Psoas muscle (tissue), 7 donors: ENCODE measurements at regions not wholly inside any gene's neighbourhood (a gene's known extent, or its start where the extent isn't known, plus 50 kb on each side); places are given as distances from the start of the nearest gene placed in this dataset.

Experiments
- ATAC-seq, 4 donors: fragments of 200-7000 bp; cut with Tn5 transposase; one replicate each; pipeline ENCODE4 v1.9.1; 2020; ENCODE audit warnings: moderate library complexity in 3 of 4, mild to moderate bottlenecking in 2 of 4
- DNase-seq, 2 donors: peaks; one replicate each; pipeline ENCODE4 v3.0.0-alpha.2; 2020
- H3K27ac ChIP-seq: fragments of 200-600 bp; one replicate; pipeline ENCODE4 v1.8.0; 2022
- H3K27me3 ChIP-seq, 3 donors: fragments of 200-600 bp in 1 of 3; one replicate each; pipeline versions ENCODE4 v1.6.1 to v1.8.0; 2013 to 2022; ENCODE audit warnings: low read length in 2 of 3, mild to moderate bottlenecking in 2 of 3, moderate library complexity in 1 of 3; ENCODE audit not compliant: insufficient read depth in 3 of 3
- H3K36me3 ChIP-seq, 2 donors: fragments of 200-600 bp in 1 of 2; one replicate each; pipeline versions ENCODE4 v1.6.1 to v1.8.0; 2013 to 2022; ENCODE audit warnings: low read depth in 1 of 2, mild to moderate bottlenecking in 1 of 2, moderate library complexity in 1 of 2; ENCODE audit not compliant: insufficient read depth in 1 of 2
- H3K4me1 ChIP-seq: fragments of 200-600 bp; one replicate; pipeline ENCODE4 v1.8.0; 2022
- H3K4me3 ChIP-seq: fragments of 200-600 bp; one replicate; pipeline ENCODE4 v1.8.0; 2022; ENCODE audit warnings: mild to moderate bottlenecking
- H3K9me3 ChIP-seq: fragments of 200-600 bp; one replicate; pipeline ENCODE4 v1.8.0; 2022
- WGBS, 3 donors: extraction: QIAGEN DNeasy Blood & Tissue Kit; methylation state at CpG; one replicate each; pipeline versions ENCODE4 v1.1.6 to v1.1.7; 2013; 5-methylcytosine and 5-hydroxymethylcytosine counted together
- intact Hi-C, 2 donors: fragments of 100-400 bp; cut with DNase I; formaldehyde crosslinking; loops; one replicate each; pipeline versions ENCODE4 v1.11.0 to v1.14.2; 2022
- TF ChIP-seq, protein P1 (sequence below): fragments of 200-600 bp; IDR thresholded peaks from one replicate; pipeline ENCODE4 v1.8.0; 2022; ENCODE audit warnings: antibody characterized with exemption
- donor health status: healthy with polysubstance abuse.
- donor health status: DM: no; HTN: no; CAD: no; lungs with moderate emphysema.
- donor health status: Bipolar disorder and iron deficiency.
- donor health status: healthy.
- donor health status: DM: yes; HTN: yes; CAD: no.
- donor health status: DM: no; HTN: no; CAD: no.
- donor health status: DM: yes; HTN: yes; CAD: no.

GRCh38 chr18:7360606-7361170 lies 129.8 kb downstream of the LRRC30 start:
- H3K27ac ChIP-seq: no peak overlapping the region
- no peaks in the 10 kb centered on the region for H3K9me3 ChIP-seq
- 94 to 95% (median 95%) methylated on average over 20 to 23 of the region's 23 CpGs for WGBS, 3 donors
- TF ChIP-seq, protein P1, sequence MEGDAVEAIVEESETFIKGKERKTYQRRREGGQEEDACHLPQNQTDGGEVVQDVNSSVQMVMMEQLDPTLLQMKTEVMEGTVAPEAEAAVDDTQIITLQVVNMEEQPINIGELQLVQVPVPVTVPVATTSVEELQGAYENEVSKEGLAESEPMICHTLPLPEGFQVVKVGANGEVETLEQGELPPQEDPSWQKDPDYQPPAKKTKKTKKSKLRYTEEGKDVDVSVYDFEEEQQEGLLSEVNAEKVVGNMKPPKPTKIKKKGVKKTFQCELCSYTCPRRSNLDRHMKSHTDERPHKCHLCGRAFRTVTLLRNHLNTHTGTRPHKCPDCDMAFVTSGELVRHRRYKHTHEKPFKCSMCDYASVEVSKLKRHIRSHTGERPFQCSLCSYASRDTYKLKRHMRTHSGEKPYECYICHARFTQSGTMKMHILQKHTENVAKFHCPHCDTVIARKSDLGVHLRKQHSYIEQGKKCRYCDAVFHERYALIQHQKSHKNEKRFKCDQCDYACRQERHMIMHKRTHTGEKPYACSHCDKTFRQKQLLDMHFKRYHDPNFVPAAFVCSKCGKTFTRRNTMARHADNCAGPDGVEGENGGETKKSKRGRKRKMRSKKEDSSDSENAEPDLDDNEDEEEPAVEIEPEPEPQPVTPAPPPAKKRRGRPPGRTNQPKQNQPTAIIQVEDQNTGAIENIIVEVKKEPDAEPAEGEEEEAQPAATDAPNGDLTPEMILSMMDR: no peak
- no peaks in the 10 kb centered on the region for H3K36me3 ChIP-seq
- intact Hi-C loops: no loop called here
- ATAC-seq (no peak), DNase-seq (no peak)
- H3K27me3 ChIP-seq: no peaks in the 10 kb centered on the region
- no peaks in the 10 kb centered on the region for H3K4me1 ChIP-seq
- no peak overlapping the region for H3K4me3 ChIP-seq

GRCh38 chr18:7363338-7363737 lies 132.4 kb downstream of the LRRC30 start:
- Histone ChIP-seq H3K27ac (no peak overlapping the region), H3K9me3 (no peaks in the 10 kb centered on the region), H3K4me3 (no peak overlapping the region), H3K4me1 (no peaks in the 10 kb centered on the region), H3K36me3 (no peaks in the 10 kb centered on the region), H3K27me3 (no peaks in the 10 kb centered on the region)
- no peak for DNase-seq
- TF ChIP-seq, protein P1: no peak
- intact Hi-C loops: no loop called here
- 69 to 83% (median 78%) methylated on average over 5 of the region's 5 CpGs for WGBS, 3 donors
- no peak for ATAC-seq

- H3K4me1 ChIP-seq: no peaks in the 10 kb centered on the region
- no peak for DNase-seq
- H3K4me3 ChIP-seq: no peak overlapping the region
- H3K9me3 ChIP-seq: no peaks in the 10 kb centered on the region
- 53 to 65% (median 57%) methylated on average over 7 of the region's 7 CpGs for WGBS, 3 donors
- TF ChIP-seq, protein P1: no peak
- H3K27ac ChIP-seq: no peak overlapping the region
- no peaks in the 10 kb centered on the region for H3K36me3 ChIP-seq
- no peaks in the 10 kb centered on the region for H3K27me3 ChIP-seq
- intact Hi-C loops: no loop called here
- ATAC-seq: no peak
Measured at GRCh38 chr18:7366597-7366996, 135.7 kb downstream of the LRRC30 start.

- Histone ChIP-seq H3K4me3 (no peak overlapping the region), H3K36me3 (no peaks in the 10 kb centered on the region), H3K27me3 (no peaks in the 10 kb centered on the region), H3K4me1 (no peaks in the 10 kb centered on the region), H3K27ac (no peak overlapping the region), H3K9me3 (no peaks in the 10 kb centered on the region)
- intact Hi-C loops: no loop called here
- 57 to 78% (median 61%) methylated on average over 7 of the region's 7 CpGs for WGBS, 3 donors
- no peak for DNase-seq
- TF ChIP-seq, protein P1: no peak
- no peak for ATAC-seq
Measured at GRCh38 chr18:7367336-7367735, 136.4 kb downstream of the LRRC30 start.

GRCh38 chr18:7369006-7369405 lies 138.1 kb downstream of the LRRC30 start:
- Histone ChIP-seq H3K9me3 (no peaks in the 10 kb centered on the region), H3K4me3 (no peak overlapping the region), H3K27ac (peak overlapping the region; percentile 69), H3K36me3 (no peaks in the 10 kb centered on the region), H3K27me3 (no peaks in the 10 kb centered on the region), H3K4me1 (no peaks in the 10 kb centered on the region)
- TF ChIP-seq, protein P1: no peak
- intact Hi-C loops: no loop called here
- WGBS, 3 donors: 59 to 68% (median 64%) methylated on average over 7 of the region's 7 CpGs
- peak in 1 of 4 donors; percentile 63 for ATAC-seq
- DNase-seq: no peak
